ENCODE measurements at regions not wholly inside any gene's neighbourhood (a gene's known extent, or its start where the extent isn't known, plus 50 kb on each side); places are given as distances from the start of the nearest gene placed in this dataset.
A peak's percentile ranks its signal among the peaks of the same experiment; 100 is the strongest.

DNA sequence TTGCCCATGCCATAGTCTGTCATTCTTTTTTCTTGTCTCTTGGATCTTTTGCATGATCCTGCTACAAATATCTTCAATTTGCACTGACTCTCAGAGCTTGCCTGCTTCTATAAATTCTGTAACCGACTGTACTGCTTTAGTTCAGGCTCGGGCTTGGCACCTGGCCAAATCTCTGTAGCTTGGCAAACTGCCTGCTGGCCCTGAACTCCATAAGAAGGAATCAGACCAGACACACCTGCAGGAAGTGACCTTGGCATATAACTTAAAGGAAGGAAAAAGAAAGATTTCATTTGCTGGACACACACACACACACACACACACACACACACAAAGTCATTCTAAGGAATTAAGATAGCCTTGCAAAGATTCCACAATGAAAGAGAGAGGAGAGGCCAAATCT is 291.2 kb upstream of the DDX18 start:
- peak; percentile 54 for DNase-seq (ENCODE audit: low read depth)
- no peak overlapping the region for H3K4me3 ChIP-seq (ENCODE audit: low read length)
- TF ChIP-seq, protein P1, sequence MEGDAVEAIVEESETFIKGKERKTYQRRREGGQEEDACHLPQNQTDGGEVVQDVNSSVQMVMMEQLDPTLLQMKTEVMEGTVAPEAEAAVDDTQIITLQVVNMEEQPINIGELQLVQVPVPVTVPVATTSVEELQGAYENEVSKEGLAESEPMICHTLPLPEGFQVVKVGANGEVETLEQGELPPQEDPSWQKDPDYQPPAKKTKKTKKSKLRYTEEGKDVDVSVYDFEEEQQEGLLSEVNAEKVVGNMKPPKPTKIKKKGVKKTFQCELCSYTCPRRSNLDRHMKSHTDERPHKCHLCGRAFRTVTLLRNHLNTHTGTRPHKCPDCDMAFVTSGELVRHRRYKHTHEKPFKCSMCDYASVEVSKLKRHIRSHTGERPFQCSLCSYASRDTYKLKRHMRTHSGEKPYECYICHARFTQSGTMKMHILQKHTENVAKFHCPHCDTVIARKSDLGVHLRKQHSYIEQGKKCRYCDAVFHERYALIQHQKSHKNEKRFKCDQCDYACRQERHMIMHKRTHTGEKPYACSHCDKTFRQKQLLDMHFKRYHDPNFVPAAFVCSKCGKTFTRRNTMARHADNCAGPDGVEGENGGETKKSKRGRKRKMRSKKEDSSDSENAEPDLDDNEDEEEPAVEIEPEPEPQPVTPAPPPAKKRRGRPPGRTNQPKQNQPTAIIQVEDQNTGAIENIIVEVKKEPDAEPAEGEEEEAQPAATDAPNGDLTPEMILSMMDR (conservative IDR thresholded peaks at IDR 0.05; ENCODE audit: low read depth, low read length): no peak

- H3K4me3 ChIP-seq (ENCODE audit: low read length): no peak overlapping the region
- TF ChIP-seq, protein P1 (conservative IDR thresholded peaks at IDR 0.05; ENCODE audit: low read depth, low read length): no peak
- no peak for DNase-seq (ENCODE audit: low read depth)
Measured at GRCh38 chr2:117523711-117524238, 290.7 kb upstream of the DDX18 start.

DNA sequence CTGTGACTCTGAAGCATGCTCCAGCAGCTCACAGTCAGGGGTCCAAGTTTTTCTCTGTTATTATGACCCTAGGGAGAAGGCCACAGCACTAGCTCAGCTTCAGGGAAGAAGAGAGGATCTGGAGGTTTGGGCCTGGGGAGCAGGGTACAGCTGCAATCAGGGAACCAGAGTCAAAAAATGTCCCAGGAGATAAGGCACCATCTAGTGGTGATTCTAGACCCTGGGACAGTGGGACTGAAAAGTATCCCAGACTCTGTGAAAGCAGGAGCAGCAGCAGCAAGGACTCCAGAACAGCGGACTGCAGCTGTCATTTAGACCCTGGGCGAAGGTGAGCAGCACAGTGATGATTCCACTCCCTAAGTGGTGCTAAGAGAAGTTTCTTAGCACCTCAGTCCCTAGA is 278.4 kb upstream of the DDX18 start:
- H3K4me3 ChIP-seq (ENCODE audit: low read length): no peak overlapping the region
- DNase-seq (ENCODE audit: low read depth): no peak
- TF ChIP-seq, protein P1 (conservative IDR thresholded peaks at IDR 0.05; ENCODE audit: low read depth, low read length): peak; percentile 74

- TF ChIP-seq, protein P1 (conservative IDR thresholded peaks at IDR 0.05; ENCODE audit: low read depth, low read length): peak; percentile 15
- no peak overlapping the region for H3K4me3 ChIP-seq (ENCODE audit: low read length)
- no peak for DNase-seq (ENCODE audit: low read depth)
Measured at GRCh38 chr2:117537032-117537431, 277.5 kb upstream of the DDX18 start.

- DNase-seq (ENCODE audit: low read depth): no peak
- no peak overlapping the region for H3K4me3 ChIP-seq (ENCODE audit: low read length)
- TF ChIP-seq, protein P1 (conservative IDR thresholded peaks at IDR 0.05; ENCODE audit: low read depth, low read length): no peak
Measured at GRCh38 chr2:117551858-117552257, 262.6 kb upstream of the DDX18 start.

DNA sequence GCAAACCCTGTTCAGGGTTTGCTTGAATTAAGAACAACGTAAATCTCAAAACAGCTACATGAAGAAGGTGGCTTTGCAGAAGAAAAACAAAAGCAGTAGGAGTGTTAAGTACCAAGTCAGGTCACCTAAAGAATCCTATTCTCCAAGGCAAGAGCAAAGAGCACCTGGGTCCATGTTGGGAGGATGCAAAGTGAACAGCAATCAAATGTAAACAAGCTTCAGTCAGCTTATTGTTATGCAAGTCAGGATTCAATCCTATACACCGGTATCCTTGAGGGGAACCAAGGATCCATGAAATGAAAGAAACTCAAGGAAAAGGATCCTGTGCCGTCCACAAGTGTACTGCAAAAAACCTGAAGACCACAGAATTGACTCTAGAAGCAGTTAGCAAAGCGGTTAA is 261.0 kb upstream of the DDX18 start:
- no peak overlapping the region for H3K4me3 ChIP-seq (ENCODE audit: low read length)
- TF ChIP-seq, protein P1 (conservative IDR thresholded peaks at IDR 0.05; ENCODE audit: low read depth, low read length): no peak
- DNase-seq (ENCODE audit: low read depth): no peak

DNA sequence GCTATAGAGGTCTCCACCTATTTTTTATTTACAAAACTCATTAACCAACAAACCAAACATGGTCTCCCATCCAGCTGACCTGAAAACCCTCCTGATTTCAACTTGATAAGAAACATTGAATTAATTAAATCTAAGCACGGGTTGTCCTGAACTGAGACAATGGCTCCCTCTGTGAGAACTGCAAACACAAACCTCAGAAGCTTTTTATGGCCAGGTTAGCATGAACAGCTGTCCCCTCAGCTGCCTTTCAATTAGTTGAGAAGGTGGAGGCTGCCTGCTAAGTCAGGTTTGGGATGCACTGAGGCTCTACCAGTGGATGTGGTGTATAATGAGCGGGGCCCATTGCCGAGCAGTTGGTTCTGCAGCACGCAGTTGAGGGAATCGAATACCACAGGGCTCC is 258.5 kb upstream of the DDX18 start:
- no peak for DNase-seq (ENCODE audit: low read depth)
- H3K4me3 ChIP-seq (ENCODE audit: low read length): no peak overlapping the region
- TF ChIP-seq, protein P1 (conservative IDR thresholded peaks at IDR 0.05; ENCODE audit: low read depth, low read length): no peak

All from retinal pigment epithelial cell (primary cell).